ENCODE measurements at regions not wholly inside any gene's neighbourhood (a gene's known extent, or its start where the extent isn't known, plus 50 kb on each side); places are given as distances from the start of the nearest gene placed in this dataset.

DNA sequence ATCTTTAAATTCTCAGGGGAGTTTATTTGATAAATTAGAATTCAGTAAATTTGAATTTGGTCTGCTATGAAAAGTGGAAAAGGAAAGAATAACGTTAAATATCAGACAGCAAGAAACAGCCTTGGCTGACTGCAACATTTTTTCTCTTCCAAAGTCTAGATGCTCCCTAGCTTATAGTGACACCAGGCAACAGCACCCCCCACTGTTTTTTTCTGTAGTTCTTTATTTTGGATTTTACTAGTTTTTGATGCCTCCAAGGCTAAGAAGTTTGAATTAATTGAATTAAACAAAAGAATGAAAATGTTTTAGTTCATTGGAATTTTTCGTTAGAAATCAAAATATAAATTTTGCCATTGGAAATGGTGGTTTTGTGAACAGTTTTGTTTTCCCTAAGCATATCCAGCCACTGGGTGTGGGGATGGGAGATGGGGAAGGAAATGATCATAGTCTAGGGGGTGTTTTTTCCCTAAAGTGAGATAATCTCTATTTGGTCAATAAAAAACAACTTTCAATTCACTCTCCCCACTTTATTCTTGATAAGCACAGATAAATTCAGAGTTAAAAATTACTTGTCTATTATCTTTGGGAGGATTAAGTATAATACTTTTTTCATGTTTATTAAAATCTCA is 199.3 kb upstream of the CD180 start:
- Histone ChIP-seq H3K4me2 (ENCODE audit: low read length, poor library complexity, severe bottlenecking) (no peak overlapping the region), H4K8ac (ENCODE audit: low read length) (no peak overlapping the region), H4K91ac (ENCODE audit: low read length) (no peak overlapping the region), H3K27me3 (ENCODE audit: control insufficient read depth in 1 of 2, insufficient read depth in 1 of 2, low read length in 2 of 2) (no peaks in the 10 kb centered on the region), H2AK5ac (ENCODE audit: low read length, severe bottlenecking) (no peak overlapping the region), H3K18ac (ENCODE audit: low read depth in 1 of 2, low read length in 2 of 2) (no peak overlapping the region), H2BK12ac (ENCODE audit: low read length in 2 of 2) (no peak overlapping the region), H3K4me3 (ENCODE audit: insufficient read depth in 1 of 2, low read depth in 1 of 2, low read length in 2 of 2) (no peak overlapping the region), H3K23ac (ENCODE audit: low read length in 2 of 2) (no peak overlapping the region), H2BK15ac (ENCODE audit: low read depth, poor library complexity, severe bottlenecking) (no peak overlapping the region), H2BK120ac (ENCODE audit: low read depth, low read length) (no peak overlapping the region), H3K27ac (ENCODE audit: low read length, poor library complexity, severe bottlenecking) (no peak overlapping the region), H2BK5ac (ENCODE audit: low read depth, low read length, poor library complexity, severe bottlenecking) (no peak overlapping the region), H3K79me1 (replicated peaks; ENCODE audit: low read length, poor library complexity, severe bottlenecking) (no peaks in the 10 kb centered on the region), H3K9ac (ENCODE audit: low read length) (no peak overlapping the region), H3K9me3 (ENCODE audit: control insufficient read depth, low read length) (no peaks in the 10 kb centered on the region), H2AFZ (ENCODE audit: low read depth, low read length) (no peak overlapping the region), H3K36me3 (ENCODE audit: control insufficient read depth in 1 of 2, insufficient read depth in 2 of 2, low read depth in 1 of 2, low read length in 2 of 2) (no peaks in the 10 kb centered on the region), H3K4ac (ENCODE audit: low read depth in 1 of 2, low read length in 2 of 2) (no peak overlapping the region), H3K4me1 (ENCODE audit: control insufficient read depth, insufficient read depth, low read depth, low read length) (no peaks in the 10 kb centered on the region), H3K14ac (ENCODE audit: low read length in 2 of 2) (no peak overlapping the region)
- 97% methylated on average over 1 of the region's 2 CpGs for WGBS
- DNase-seq: no peak

DNA sequence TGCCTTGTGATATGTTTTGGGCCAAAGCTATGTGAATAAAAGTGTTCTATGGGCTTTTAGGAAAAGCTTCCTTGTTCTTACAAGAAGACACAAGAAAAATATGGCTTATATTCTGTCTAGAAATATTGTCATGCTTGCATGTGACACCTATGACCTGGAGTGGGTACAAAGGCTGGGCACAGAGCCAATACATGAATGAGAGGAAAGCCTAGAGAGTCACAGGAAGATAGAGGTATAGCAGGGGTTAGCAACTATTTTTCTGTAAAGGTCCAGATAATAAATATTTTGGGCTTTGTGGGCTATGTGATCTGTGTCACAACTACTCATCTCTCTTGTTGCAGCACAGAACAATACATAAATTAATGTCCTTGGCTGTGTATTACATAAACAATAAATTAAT is 196.6 kb upstream of the CD180 start:
- no peak for DNase-seq
- H3K4ac ChIP-seq (ENCODE audit: low read depth in 1 of 2, low read length in 2 of 2): no peak overlapping the region
- H2AK5ac ChIP-seq (ENCODE audit: low read length, severe bottlenecking): no peak overlapping the region
- H3K27ac ChIP-seq (ENCODE audit: low read length, poor library complexity, severe bottlenecking): no peak overlapping the region
- H3K18ac ChIP-seq (ENCODE audit: low read depth in 1 of 2, low read length in 2 of 2): no peak overlapping the region
- H3K4me2 ChIP-seq (ENCODE audit: low read length, poor library complexity, severe bottlenecking): no peak overlapping the region
- H3K9ac ChIP-seq (ENCODE audit: low read length): no peak overlapping the region
- no peak overlapping the region for H4K8ac ChIP-seq (ENCODE audit: low read length)
- H3K9me3 ChIP-seq (ENCODE audit: control insufficient read depth, low read length): no peaks in the 10 kb centered on the region
- no peaks in the 10 kb centered on the region for H3K27me3 ChIP-seq (ENCODE audit: control insufficient read depth in 1 of 2, insufficient read depth in 1 of 2, low read length in 2 of 2)
- no peak overlapping the region for H4K91ac ChIP-seq (ENCODE audit: low read length)
- H2BK120ac ChIP-seq (ENCODE audit: low read depth, low read length): no peak overlapping the region
- H2BK12ac ChIP-seq (ENCODE audit: low read length in 2 of 2): no peak overlapping the region
- no peak overlapping the region for H3K4me3 ChIP-seq (ENCODE audit: insufficient read depth in 1 of 2, low read depth in 1 of 2, low read length in 2 of 2)
- no peak overlapping the region for H2BK15ac ChIP-seq (ENCODE audit: low read depth, poor library complexity, severe bottlenecking)
- no peak overlapping the region for H3K23ac ChIP-seq (ENCODE audit: low read length in 2 of 2)
- H3K4me1 ChIP-seq (ENCODE audit: control insufficient read depth, insufficient read depth, low read depth, low read length): no peaks in the 10 kb centered on the region
- no peak overlapping the region for H2BK5ac ChIP-seq (ENCODE audit: low read depth, low read length, poor library complexity, severe bottlenecking)
- no peak overlapping the region for H3K14ac ChIP-seq (ENCODE audit: low read length in 2 of 2)
- H2AFZ ChIP-seq (ENCODE audit: low read depth, low read length): no peak overlapping the region
- H3K79me1 ChIP-seq (replicated peaks; ENCODE audit: low read length, poor library complexity, severe bottlenecking): no peaks in the 10 kb centered on the region
- H3K36me3 ChIP-seq (ENCODE audit: control insufficient read depth in 1 of 2, insufficient read depth in 2 of 2, low read depth in 1 of 2, low read length in 2 of 2): no peaks in the 10 kb centered on the region

DNA sequence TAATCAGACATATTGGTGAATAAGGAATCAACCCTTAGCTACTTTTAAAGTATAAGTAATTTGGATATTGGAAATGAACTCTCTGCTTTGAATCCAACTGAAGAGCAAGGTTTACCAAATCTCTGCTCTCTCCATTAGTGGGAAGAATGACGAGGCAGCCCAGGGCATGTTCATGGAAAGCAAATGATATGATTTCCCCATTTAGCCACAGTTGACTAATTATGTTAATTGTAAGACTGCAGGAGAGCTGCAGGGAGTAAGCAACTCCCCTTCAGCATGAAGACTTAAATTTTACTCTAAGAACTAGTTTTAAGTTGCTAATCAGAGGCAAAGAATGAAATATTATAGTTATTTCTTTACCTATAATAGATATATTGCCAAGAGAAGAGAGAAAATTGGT is 194.3 kb upstream of the CD180 start:
- Histone ChIP-seq H2AFZ (ENCODE audit: low read depth, low read length) (no peak overlapping the region), H3K23ac (ENCODE audit: low read length in 2 of 2) (no peak overlapping the region), H3K27ac (ENCODE audit: low read length, poor library complexity, severe bottlenecking) (no peak overlapping the region), H3K14ac (ENCODE audit: low read length in 2 of 2) (no peak overlapping the region), H3K79me1 (replicated peaks; ENCODE audit: low read length, poor library complexity, severe bottlenecking) (no peaks in the 10 kb centered on the region), H2BK15ac (ENCODE audit: low read depth, poor library complexity, severe bottlenecking) (no peak overlapping the region), H3K36me3 (ENCODE audit: control insufficient read depth in 1 of 2, insufficient read depth in 2 of 2, low read depth in 1 of 2, low read length in 2 of 2) (no peaks in the 10 kb centered on the region), H2BK120ac (ENCODE audit: low read depth, low read length) (no peak overlapping the region), H2AK5ac (ENCODE audit: low read length, severe bottlenecking) (no peak overlapping the region), H3K27me3 (ENCODE audit: control insufficient read depth in 1 of 2, insufficient read depth in 1 of 2, low read length in 2 of 2) (no peaks in the 10 kb centered on the region), H3K4ac (ENCODE audit: low read depth in 1 of 2, low read length in 2 of 2) (no peak overlapping the region), H4K8ac (ENCODE audit: low read length) (no peak overlapping the region), H3K9ac (ENCODE audit: low read length) (no peak overlapping the region), H2BK12ac (ENCODE audit: low read length in 2 of 2) (no peak overlapping the region), H4K91ac (ENCODE audit: low read length) (no peak overlapping the region), H3K18ac (ENCODE audit: low read depth in 1 of 2, low read length in 2 of 2) (no peak overlapping the region), H2BK5ac (ENCODE audit: low read depth, low read length, poor library complexity, severe bottlenecking) (no peak overlapping the region), H3K4me2 (ENCODE audit: low read length, poor library complexity, severe bottlenecking) (no peak overlapping the region), H3K4me1 (ENCODE audit: control insufficient read depth, insufficient read depth, low read depth, low read length) (no peaks in the 10 kb centered on the region), H3K9me3 (ENCODE audit: control insufficient read depth, low read length) (no peaks in the 10 kb centered on the region), H3K4me3 (ENCODE audit: insufficient read depth in 1 of 2, low read depth in 1 of 2, low read length in 2 of 2) (no peak overlapping the region)
- no peak for DNase-seq
- no CpG with 5 or more reads among the region's 1 CpG for WGBS

DNA sequence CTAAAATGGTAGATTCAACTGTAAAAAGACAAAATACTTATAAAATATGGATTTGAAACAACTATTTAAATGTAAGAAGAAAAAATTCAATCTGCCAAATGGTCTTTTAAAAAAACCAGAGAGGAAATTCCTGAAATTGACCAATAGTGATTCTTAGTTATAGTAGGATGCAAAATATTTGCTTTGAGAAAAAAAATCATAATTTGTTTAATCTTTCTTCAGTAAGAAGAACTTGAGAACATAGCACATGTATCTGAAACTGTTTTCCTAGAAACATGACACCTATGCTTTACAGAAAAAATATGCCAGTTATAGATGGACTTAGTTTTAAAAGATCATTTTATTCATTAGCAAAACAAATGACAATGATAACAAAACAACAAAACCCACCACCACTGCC is 186.9 kb upstream of the CD180 start:
- no peak for DNase-seq
- no peak overlapping the region for H2BK120ac ChIP-seq (ENCODE audit: low read depth, low read length)

More for the DNA sequence above, 186.9 kb upstream of the CD180 start:
- no peak overlapping the region for H3K9ac ChIP-seq (ENCODE audit: low read length)
- H3K27me3 ChIP-seq (ENCODE audit: control insufficient read depth in 1 of 2, insufficient read depth in 1 of 2, low read length in 2 of 2): no peaks in the 10 kb centered on the region
- H3K4me1 ChIP-seq (ENCODE audit: control insufficient read depth, insufficient read depth, low read depth, low read length): no peaks in the 10 kb centered on the region
- no peak overlapping the region for H3K4ac ChIP-seq (ENCODE audit: low read depth in 1 of 2, low read length in 2 of 2)
- H3K4me2 ChIP-seq (ENCODE audit: low read length, poor library complexity, severe bottlenecking): no peak overlapping the region
- no peak overlapping the region for H3K14ac ChIP-seq (ENCODE audit: low read length in 2 of 2)
- no peaks in the 10 kb centered on the region for H3K79me1 ChIP-seq (replicated peaks; ENCODE audit: low read length, poor library complexity, severe bottlenecking)
- no peak overlapping the region for H2AFZ ChIP-seq (ENCODE audit: low read depth, low read length)
- H2AK5ac ChIP-seq (ENCODE audit: low read length, severe bottlenecking): no peak overlapping the region
- H4K91ac ChIP-seq (ENCODE audit: low read length): no peak overlapping the region
- H3K9me3 ChIP-seq (ENCODE audit: control insufficient read depth, low read length): no peaks in the 10 kb centered on the region
- H2BK12ac ChIP-seq (ENCODE audit: low read length in 2 of 2): no peak overlapping the region
- H3K4me3 ChIP-seq (ENCODE audit: insufficient read depth in 1 of 2, low read depth in 1 of 2, low read length in 2 of 2): no peak overlapping the region
- no peaks in the 10 kb centered on the region for H3K36me3 ChIP-seq (ENCODE audit: control insufficient read depth in 1 of 2, insufficient read depth in 2 of 2, low read depth in 1 of 2, low read length in 2 of 2)
- no peak overlapping the region for H3K27ac ChIP-seq (ENCODE audit: low read length, poor library complexity, severe bottlenecking)
- H2BK15ac ChIP-seq (ENCODE audit: low read depth, poor library complexity, severe bottlenecking): no peak overlapping the region
- no peak overlapping the region for H3K23ac ChIP-seq (ENCODE audit: low read length in 2 of 2)
- no peak overlapping the region for H4K8ac ChIP-seq (ENCODE audit: low read length)
- H2BK5ac ChIP-seq (ENCODE audit: low read depth, low read length, poor library complexity, severe bottlenecking): no peak overlapping the region
- no peak overlapping the region for H3K18ac ChIP-seq (ENCODE audit: low read depth in 1 of 2, low read length in 2 of 2)
